GM21786 (cell line): ENCODE measurements at regions not wholly inside any gene's neighbourhood (a gene's known extent, or its start where the extent isn't known, plus 50 kb on each side); places are given as distances from the start of the nearest gene placed in this dataset.

Experiments used
- ATAC-seq: cut with Tn5 transposase; IDR thresholded peaks from one replicate; pipeline ENCODE4 v1.9.1; 2021; ENCODE audit not compliant: unreplicated experiment

DNA sequence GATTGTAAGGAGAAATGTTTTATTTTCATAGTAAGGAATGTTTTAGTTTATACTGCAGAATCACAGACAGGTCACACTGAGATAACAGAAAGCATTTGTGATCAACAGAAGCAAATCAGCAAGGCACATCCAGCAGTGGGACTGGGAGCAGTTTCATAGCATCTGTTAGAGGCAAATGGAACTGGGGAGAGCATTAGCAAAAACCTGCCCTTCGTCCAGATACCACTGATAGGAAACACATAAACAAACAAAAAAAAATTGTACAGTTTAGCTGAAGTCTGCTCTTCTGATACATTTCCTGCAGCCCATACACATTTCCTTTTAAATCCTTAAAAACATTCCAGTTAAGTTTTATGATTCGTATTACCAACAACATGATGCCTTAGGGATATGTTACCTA is 374.3 kb downstream of the PCDH7 start:
- no peak for ATAC-seq

DNA sequence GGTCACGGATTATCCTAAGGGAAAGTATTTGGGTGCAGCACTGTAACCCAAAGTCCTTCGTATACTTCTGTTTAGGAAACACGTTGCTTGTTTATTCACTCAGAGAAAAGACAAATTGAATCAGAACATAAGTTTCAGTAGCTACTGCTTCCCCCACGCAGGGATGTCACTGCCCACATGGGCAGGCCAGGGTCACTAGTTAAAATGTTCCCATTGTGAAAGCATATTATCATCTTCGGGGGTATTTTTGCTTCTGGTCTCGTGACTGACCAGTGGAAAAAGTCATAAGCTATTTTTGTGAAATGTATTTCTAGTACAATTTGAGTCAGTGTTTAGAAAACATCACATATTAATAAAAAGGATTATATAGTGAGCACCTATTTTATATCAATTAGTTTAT is 377.8 kb downstream of the PCDH7 start:
- no peak for ATAC-seq

DNA sequence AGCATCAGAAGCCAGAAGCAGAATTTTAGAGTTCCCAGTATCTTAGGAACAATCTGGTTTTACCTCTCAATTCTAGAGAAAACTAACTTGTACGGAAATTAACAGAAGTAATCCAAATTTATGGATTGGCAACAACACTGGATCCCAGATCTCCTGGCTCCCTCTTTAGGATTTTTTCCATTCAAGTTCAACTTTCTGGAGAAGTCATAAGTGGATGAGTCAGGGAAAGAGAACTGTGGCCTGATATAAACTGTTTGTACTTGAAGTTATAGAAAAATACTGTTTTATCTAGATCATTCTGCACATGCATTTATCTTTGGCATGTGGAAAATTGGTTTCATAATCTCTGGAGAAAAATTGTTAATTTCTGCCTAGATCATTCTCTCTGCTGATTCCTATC is 380.4 kb downstream of the PCDH7 start:
- ATAC-seq, result no peak

DNA sequence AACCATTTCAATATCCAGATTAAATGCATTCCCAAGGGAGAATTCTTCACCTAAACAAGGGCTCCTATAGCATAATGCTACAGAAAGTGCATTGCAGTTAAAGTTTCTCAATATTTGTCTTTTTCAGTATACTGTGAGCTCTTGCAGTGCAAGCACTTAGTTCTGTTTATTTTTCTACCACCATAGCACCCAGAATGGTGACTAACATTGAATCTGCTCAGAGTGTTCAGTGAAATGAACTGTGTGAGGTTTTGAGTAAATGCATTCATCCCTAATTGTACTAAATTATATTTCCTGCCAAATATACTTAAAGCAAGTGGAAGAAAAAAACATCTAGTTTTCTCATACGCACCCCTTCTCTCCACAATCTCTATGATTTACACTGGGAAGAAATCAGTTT is 383.9 kb downstream of the PCDH7 start:
- no peak for ATAC-seq

DNA sequence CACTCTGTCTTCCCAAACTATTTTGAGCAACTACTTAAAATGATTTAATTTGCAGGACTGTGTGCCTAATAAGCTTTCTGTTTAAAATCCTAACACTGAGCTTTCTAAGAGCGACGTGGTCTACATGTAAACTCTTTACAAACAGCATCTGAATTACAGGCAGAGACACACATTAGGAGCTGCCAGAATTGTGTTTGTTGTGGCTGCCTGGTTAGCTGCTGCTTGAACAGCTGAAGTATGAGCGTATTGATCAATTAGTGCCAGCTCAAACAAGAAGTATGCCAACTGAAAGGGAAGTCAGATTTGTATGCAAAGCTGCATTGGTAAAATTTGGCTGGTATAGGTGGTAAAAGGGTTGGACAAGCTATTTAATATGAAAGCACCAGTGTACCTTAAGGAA is 384.4 kb downstream of the PCDH7 start:
- no peak for ATAC-seq

DNA sequence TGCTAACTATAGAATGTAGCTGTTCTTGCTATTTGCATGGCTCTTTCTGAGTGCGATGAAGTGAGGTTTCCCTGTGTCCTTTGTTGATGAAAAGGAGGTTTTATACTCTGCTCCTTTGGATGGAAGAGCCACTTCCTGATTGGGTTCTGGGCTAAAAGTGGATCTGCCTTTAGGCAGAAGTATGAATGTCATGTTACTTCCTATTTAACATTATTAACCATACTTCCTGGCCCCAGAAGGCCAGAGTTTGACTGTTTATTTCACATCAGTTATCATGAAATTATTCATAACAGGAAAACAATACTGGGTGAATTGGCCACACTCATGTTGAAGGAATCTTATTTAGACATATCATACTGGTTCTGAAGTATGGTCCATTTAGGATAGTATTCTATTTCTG is 386.2 kb downstream of the PCDH7 start:
- ATAC-seq, result no peak

DNA sequence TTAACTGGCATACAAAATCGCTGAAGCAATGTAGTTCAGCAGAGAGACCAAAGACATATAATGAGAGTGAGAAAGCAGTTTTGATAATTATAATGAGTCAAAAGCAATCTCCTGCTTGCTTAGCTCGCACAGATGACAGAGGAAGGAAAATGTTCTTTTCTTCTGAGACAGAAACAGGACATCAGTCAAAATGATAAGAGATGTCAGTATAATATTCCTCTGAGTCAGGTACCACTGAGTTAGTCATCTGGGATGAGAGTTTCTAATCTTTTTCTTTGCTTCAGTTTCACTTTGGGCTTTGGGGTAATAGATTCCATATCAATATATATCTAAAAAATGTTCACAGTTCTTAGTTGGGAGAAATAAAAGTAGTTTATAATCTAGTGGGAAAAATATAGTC is 387.2 kb downstream of the PCDH7 start:
- no peak for ATAC-seq

DNA sequence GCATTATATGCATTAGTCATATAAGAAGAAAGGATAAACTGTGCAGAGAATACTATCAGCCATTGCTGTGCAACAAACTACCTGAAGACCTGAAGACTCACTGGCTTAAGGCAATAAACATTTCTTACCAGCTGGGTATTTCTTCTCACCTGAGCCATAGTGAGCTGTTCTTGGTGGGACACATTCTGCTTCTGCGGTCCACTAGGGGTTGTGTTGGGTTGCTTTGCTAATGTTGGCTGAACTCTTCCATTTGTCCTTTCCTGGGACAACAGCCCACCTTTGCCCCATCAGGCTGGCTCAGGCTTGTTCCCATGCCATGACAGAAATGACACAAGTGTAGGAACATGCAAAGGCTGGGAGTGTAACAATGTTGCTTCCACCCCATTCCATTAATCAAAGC is 388.6 kb downstream of the PCDH7 start:
- no peak for ATAC-seq

DNA sequence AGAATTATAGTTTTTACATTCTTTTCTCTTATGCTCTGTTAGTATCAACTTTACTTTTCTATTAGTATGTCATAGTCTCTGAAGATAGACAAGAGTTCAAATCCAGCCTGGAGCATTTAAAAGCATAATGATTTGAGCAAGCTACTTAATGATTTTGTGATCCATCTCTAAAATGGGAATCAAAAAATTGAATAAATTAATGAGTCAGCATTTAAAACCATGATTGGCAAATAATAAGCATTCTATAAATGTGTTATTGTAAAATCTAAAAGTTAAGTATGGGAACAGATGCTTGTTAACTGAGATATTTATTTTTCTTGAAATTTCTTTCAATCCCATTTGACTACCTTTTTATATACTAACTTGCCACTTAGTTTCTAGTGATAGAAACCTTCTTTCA is 391.6 kb downstream of the PCDH7 start:
- no peak for ATAC-seq

DNA sequence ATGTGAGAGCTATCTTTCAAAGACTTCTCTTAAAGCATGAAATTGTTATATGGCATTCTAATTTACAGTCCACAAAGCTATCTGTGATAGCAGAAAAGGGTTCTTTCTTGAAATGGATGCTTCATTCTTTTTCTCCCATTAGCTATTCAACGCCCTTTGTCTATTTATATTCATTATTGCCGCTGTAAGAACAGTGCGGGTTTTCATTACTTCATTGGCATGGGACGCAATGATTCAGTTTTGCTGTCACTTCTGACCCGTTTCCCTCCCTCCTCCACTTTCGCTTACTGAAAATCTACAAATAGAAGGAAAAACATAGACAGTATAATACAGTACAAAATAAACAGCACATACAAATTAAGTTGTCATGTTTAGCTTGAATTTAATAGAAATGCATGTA is 394.6 kb downstream of the PCDH7 start:
- ATAC-seq, result no peak

DNA sequence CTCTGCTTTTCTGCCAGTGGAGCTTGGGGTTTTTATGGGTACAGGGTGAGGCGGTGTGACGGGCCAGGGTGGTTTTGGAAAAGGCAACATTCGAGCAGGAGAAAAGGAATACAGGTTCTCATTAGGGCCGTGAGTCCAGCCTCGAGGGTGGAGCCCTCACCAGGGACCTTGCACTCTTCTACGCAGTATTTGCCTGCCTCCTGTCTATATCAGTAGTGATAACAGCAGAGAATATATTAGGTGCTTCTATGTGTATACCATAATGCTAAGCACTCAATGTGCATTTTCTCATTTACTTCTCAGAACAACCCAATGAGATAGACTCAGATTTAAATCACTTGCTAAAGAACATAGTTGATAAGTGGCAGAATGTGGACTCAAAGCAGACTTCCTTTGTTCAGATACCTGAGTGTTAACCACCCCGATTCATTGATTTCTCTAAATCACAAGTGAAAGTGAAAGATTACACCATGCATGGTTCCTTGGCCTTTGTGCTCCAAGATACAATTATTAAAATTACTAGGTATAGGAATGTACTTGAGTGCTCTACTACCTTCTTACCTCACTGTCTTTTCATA is 403.9 kb downstream of the PCDH7 start:
- no peak for ATAC-seq

DNA sequence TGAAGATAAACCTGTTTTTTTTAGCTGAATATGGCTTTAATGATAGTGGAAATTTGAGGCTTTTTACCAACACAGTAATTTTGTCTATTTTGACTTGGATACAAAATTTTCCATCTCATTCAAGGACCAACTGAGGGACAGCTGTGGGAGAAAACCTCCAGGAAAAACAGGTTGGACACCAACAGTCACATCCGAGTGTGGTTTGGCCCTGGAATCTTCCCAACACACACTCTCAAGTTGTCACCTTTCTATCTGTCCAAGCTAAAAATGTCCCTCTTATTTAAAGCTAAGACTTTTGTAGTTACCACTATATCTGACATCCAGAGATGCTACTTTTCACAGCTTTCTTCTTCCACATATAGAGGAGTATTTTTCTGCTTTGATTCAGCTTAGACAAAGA is 404.9 kb downstream of the PCDH7 start:
- no peak for ATAC-seq

DNA sequence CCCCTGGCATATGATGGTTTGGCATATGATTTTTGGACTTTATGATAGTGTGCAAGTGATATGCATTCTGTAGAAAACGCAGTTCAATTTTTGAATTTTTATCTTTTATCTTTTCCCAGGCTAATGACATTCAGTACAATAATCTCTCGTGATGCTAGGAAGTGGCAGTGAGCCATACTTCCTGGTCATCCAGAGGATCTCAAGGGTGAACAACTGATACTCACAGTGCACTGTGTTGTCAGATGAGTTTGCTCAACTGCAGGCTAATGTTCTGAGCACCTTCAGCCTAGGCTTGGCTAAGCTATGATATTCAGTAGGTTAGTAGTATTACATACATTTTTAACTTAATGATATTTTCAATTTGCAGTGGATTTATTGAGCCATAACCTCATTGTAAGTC is 405.3 kb downstream of the PCDH7 start:
- ATAC-seq, result no peak

DNA sequence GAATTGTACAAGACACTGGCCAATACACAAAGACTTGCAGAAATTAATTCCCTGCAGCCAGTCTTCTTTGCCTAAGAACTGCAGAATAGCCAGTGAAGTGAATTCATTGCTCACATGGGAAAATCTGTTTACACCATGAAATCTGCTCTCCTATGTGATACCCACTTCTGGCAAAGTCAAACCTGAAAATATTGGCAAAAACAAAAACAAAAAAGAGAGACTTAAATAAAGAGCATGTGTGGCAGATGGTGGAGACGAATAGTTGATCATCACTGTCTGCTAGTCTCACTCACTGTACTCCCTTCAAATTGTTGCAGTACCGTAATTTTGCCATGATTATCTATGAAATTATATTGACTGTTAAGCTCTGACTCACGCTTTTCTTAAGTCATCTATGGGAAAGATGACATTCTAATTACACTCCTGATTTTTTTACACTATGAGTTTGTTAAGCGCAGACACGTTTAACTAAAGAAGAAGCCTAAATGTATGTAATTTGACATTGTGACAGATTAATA is 406.8 kb downstream of the PCDH7 start:
- no peak for ATAC-seq

DNA sequence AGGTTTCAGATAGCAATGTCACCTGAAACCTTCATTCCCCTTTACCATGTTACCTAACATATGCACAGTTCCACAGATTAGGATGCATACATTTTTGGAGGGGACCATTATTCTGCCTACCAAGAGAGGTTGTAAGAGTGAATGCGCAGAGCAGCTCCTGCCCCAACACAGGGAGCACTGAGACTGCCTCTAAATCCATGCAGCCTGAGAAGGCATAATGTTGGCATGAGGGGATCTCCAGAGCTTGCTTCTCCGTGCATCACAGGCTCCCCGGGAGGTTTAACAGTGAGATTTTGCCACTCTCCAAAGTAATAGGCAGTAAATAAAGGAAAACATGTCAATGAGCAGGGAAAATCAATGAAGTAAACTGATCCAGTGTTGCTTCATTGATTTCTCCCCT is 410.8 kb downstream of the PCDH7 start:
- ATAC-seq, result no peak

DNA sequence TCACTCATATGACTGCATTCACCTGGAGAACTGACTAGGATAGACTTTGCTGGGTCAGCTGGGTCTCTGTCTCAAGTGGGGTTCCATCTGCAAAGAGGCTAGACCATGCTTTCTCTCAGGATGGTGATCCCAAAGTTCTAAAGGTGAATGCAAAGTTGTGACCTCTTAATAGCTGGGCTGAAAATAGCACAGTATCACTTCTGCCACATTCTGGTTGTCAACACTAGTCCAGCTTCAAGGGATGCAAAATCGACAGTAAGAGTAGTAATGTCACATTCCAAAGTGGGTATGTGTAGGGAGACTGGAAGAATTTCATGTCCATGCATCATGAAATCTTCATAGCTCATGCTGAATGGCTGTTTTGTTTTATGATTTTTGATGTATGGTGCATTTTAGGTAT is 414.6 kb downstream of the PCDH7 start:
- no peak for ATAC-seq

DNA sequence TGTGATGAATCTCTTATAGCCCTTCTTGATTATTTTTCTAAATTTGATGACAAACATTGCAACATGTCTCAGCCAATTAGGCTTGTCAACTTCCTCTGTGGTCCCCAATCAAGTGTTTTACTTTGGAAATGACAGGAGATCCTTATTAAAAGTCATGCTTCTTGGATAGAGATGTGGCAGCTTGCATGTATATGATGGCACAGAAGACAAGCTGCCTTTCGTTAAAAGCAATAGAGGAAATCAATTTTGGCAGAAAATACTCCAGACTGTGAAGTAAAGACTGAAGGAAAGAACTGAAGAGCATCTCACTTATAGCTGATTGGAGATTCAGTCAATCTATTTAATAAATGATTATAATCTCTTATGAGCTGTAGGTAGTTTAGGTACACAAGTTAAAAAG is 419.6 kb downstream of the PCDH7 start:
- no peak for ATAC-seq

DNA sequence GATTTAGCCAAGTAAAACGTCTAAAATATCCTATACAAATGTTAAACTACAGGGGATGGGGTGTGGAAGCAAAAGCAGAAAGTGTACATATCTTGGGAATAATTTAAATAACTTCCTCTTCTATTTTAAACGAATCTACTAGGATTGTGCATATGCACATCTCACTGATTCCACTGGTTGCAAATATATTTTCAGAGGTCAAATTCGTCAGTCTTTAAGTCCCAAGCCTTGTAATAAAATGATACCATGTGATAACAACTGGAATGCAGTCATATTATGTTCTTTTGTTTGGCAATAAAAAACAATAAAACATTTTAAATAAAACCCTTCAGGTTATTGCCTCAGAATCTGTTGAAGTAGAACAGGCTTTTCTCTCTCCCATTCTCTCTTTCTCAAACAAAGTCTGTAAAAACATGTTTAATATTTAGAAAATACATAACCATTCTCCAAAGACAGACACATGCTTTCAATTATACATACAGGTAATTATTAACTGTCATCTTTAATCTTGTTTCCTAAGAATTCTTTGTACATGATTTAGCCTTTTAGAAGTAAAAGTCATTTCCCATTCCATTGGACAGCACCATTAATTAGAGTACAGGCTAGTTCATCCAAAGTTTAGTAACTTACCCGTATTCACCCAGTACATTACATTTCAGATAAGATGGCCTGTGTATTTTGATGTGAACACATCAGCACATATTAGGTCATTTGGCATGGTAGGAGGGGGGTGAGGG is 421.1 kb downstream of the PCDH7 start:
- no peak for ATAC-seq

DNA sequence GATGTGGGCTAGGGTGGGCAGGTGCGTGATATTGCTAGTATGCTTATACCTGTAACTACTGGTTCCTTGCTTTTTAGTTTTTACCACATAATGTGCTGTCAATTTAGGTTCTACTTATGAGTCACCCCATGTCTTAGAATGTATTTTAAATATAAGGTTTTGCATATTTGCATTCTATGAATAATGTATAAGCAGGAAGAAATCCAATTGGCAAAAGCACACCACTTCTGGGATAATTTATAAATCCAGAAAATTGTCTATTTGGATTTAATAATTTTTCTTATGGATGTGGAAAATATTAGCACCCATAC is 421.6 kb downstream of the PCDH7 start:
- ATAC-seq, result no peak

DNA sequence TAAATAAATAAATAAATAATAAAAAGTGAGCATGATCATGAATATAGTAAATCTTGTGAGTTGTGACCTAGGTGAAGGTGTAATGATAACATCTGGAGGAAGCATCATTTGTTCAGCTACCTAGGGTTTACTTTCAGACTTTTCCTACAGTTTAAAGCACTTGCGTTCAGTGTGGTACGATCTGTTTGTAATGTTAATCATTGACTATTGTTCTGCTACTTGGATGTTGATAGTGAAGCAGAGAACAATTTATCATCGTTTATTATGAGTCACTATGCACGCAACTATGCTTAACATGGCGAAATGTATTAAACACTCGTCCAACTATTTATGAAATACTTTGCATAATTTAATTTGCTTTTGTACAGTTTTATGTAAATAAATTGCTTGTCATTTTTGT is 426.2 kb downstream of the PCDH7 start:
- no peak for ATAC-seq

DNA sequence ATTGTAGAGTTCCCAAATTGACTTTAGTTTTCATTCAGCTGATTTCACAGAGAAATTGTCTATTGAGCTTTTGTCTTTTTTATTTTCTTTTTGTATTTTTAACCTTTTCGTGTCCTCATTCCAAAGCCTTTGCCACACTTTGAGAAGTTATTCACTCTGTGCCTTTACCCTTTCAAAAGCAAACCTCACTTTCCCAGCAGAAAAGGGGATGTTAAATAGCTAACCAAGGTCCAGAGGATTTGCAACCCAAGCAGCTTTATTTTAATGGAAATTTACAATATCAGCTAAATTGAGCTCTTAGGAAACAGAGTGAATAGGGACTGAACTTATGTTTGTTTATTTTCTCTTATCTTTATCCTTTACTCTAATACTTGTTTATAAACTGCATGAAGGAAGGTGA is 428.8 kb downstream of the PCDH7 start:
- no peak for ATAC-seq

DNA sequence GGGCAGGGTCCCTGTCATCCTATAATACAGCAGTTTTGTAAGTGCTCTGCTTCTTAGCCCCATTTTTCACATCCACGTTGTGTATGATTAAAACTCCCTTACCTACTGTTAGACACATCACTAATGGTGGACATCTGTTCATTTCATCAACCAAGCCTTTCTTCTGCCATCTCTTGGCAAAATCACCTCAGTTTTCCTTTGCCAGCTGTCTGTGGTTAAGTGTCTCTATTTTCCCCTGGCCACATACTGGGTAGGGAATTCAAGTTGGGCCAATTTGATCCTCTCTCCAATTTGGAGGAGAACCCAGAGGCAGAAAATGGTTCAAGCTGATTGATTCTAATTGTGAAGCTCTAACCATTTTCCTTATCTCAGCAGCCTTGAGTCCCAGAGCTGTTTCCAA is 436.1 kb downstream of the PCDH7 start:
- ATAC-seq, result no peak

DNA sequence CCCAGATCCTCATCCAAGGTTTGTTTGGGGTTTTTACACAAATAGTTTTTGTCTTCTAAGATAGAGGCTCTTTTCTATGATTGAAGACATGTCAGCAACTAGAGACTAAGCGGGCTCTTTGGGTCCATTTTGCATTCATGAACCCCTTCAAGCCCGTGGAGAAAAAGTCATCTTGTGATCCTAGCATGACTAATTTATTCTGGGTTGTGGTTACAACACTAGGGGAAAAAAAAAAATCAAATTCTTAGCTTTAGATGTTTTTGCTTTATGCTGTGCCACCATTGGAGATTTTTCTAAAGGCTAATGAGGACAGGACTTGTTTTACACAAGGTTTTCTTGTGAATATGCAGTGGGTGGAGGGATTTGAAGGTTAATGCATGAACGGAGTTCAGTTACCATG is 440.0 kb downstream of the PCDH7 start:
- ATAC-seq, result no peak
